H1 (cell line): ENCODE measurements at regions not wholly inside any gene's neighbourhood (a gene's known extent, or its start where the extent isn't known, plus 50 kb on each side); places are given as distances from the start of the nearest gene placed in this dataset.

ENCODE experiments used
- CTCF ChIA-PET: fragments of 300-600 bp; sonication (Branson Sonifier 250); formaldehyde crosslinking; loops from one replicate; lab custom pipeline; 2021; ENCODE audit not compliant: partially characterized antibody; lab: Charles Lee
- POLR2A ChIA-PET: fragments of 300-600 bp; sonication (Branson Sonifier 250); formaldehyde crosslinking; loops from one replicate; lab custom pipeline; 2021; ENCODE audit warnings: inconsistent platforms; ENCODE audit not compliant: partially characterized antibody; lab: Charles Lee
- DNase-seq, 2 experiments: peaks; one replicate each; pipeline versions ENCODE4 v3.0.0 to v3.0.0-alpha.2; 2010 to 2022; ENCODE audit warnings: low spot score in 2 of 2, low read depth in 1 of 2, mixed read lengths in 1 of 2
- FAIRE-seq: peaks from 2 replicates; lab custom pipeline; 2011; peaks lifted over from hg19 to GRCh38; lab: Jason Lieb, UNC
- H2AFZ ChIP-seq: 2 replicates; pipeline ENCODE4 v1.8.1; 2012; ENCODE audit warnings: low read length, inconsistent platforms
- H2AK5ac ChIP-seq: 2 replicates; pipeline ENCODE4 v1.6.1; 2013; ENCODE audit warnings: low read depth, low read length
- H2BK120ac ChIP-seq: replicated peaks from 2 replicates; pipeline ENCODE3; 2013; ENCODE audit warnings: low read depth, low read length, inconsistent platforms
- H2BK12ac ChIP-seq: 2 replicates; pipeline ENCODE4 v1.6.1; 2013; ENCODE audit warnings: low read depth, low read length
- H2BK15ac ChIP-seq: 2 replicates; pipeline ENCODE4 v1.6.1; 2013; ENCODE audit warnings: low read length
- H2BK20ac ChIP-seq: 2 replicates; pipeline ENCODE4 v1.6.1; 2013; ENCODE audit warnings: low read length
- H2BK5ac ChIP-seq: 2 replicates; pipeline ENCODE4 v1.6.1; 2013; ENCODE audit warnings: low read depth, low read length
- H3K14ac ChIP-seq: 2 replicates; pipeline ENCODE4 v1.6.1; 2013; ENCODE audit warnings: inconsistent platforms; ENCODE audit not compliant: insufficient read length
- H3K18ac ChIP-seq: 2 replicates; pipeline ENCODE4 v1.6.1; 2013; ENCODE audit warnings: low read length; ENCODE audit errors: extremely low read depth
- H3K23ac ChIP-seq: 2 replicates; pipeline ENCODE4 v1.6.1; 2013; ENCODE audit warnings: inconsistent platforms; ENCODE audit not compliant: insufficient read length
- H3K23me2 ChIP-seq: 2 replicates; pipeline ENCODE4 v1.6.1; 2013; ENCODE audit warnings: low read depth, low read length
- H3K27ac ChIP-seq: 2 replicates; pipeline ENCODE4 v1.6.1; 2011; ENCODE audit warnings: low read depth, low read length, inconsistent platforms
- H3K27me3 ChIP-seq, 4 experiments: replicated peaks in 1 of 4; 1 replicate in 1 of 4; 2 replicates in 3 of 4; pipeline versions ENCODE4 v1.6.1 to v1.8.1; 2011 to 2013; ENCODE audit warnings: low read length in 3 of 4, mild to moderate bottlenecking in 3 of 4, inconsistent platforms in 2 of 4, mixed read lengths in 2 of 4, moderate library complexity in 1 of 4; ENCODE audit not compliant: control insufficient read depth in 3 of 4, insufficient read depth in 3 of 4; ENCODE audit errors: extremely low read depth in 1 of 4
- H3K36me3 ChIP-seq, 4 experiments: 2 replicates each; pipeline versions ENCODE4 v1.6.1 to v1.8.1; 2011 to 2013; ENCODE audit warnings: mild to moderate bottlenecking in 4 of 4, low read length in 3 of 4, moderate library complexity in 2 of 4, control low read depth in 1 of 4, inconsistent platforms in 1 of 4; ENCODE audit not compliant: insufficient read depth in 4 of 4, control insufficient read depth in 2 of 4
- H3K4ac ChIP-seq: replicated peaks from 2 replicates; pipeline ENCODE3; 2013; ENCODE audit warnings: low read length, low read depth, mixed read lengths, inconsistent platforms; ENCODE audit not compliant: insufficient read length
- H3K4me1 ChIP-seq, 4 experiments: replicated peaks in 1 of 4; 1 replicate in 1 of 4; 2 replicates in 3 of 4; pipeline versions ENCODE4 v1.6.1 to v1.8.1; 2011 to 2013; ENCODE audit warnings: low read length in 3 of 4, inconsistent platforms in 2 of 4, mixed read lengths in 1 of 4; ENCODE audit not compliant: insufficient read depth in 4 of 4, control insufficient read depth in 3 of 4
- H3K4me2 ChIP-seq, 2 experiments: 2 replicates each; pipeline versions ENCODE4 v1.6.1 to v1.8.1; 2011 to 2013; ENCODE audit warnings: low read depth in 2 of 2, low read length in 2 of 2, control low read depth in 1 of 2, inconsistent platforms in 1 of 2, mild to moderate bottlenecking in 1 of 2; ENCODE audit not compliant: insufficient read depth in 1 of 2
- H3K4me3 ChIP-seq, 4 experiments: fragments of 200-600, 300-600 bp in 1 of 4; sonication (generic), shearing (Covaris generic), sonication (Bioruptor Twin) in 1 of 4; 2 replicates each; pipeline versions ENCODE4 v1.5.1 to v1.8.1; 2011 to 2016; ENCODE audit warnings: low read length in 4 of 4, low read depth in 3 of 4, control low read depth in 2 of 4, inconsistent platforms in 2 of 4, mild to moderate bottlenecking in 2 of 4, mixed read lengths in 1 of 4, moderate library complexity in 1 of 4; ENCODE audit not compliant: insufficient read depth in 2 of 4; ENCODE audit errors: extremely low read depth in 1 of 4
- H3K56ac ChIP-seq: replicated peaks from 2 replicates; pipeline ENCODE3; 2013; ENCODE audit warnings: low read depth, mild to moderate bottlenecking, mixed read lengths, low read length, inconsistent platforms; ENCODE audit not compliant: insufficient read length
- H3K79me1 ChIP-seq: 2 replicates; pipeline ENCODE4 v1.6.1; 2013; ENCODE audit warnings: low read depth, low read length, control low read depth
- H3K79me2 ChIP-seq, 2 experiments: 2 replicates each; pipeline versions ENCODE4 v1.6.1 to v1.8.1; 2012 to 2013; ENCODE audit warnings: low read length in 2 of 2, mild to moderate bottlenecking in 2 of 2, inconsistent platforms in 1 of 2; ENCODE audit not compliant: insufficient read depth in 2 of 2, control insufficient read depth in 1 of 2
- H3K9ac ChIP-seq, 4 experiments: replicated peaks in 1 of 4; 1 replicate in 1 of 4; 2 replicates in 3 of 4; pipeline versions ENCODE4 v1.6.1 to v1.8.1; 2011 to 2013; ENCODE audit warnings: low read depth in 3 of 4, low read length in 3 of 4, control low read depth in 2 of 4, mild to moderate bottlenecking in 2 of 4, moderate library complexity in 2 of 4, inconsistent platforms in 1 of 4; ENCODE audit errors: extremely low read depth in 1 of 4
- H3K9me3 ChIP-seq, 2 experiments: 2 replicates each; pipeline versions ENCODE4 v1.6.1 to v1.8.1; 2012 to 2013; ENCODE audit warnings: mild to moderate bottlenecking in 2 of 2, moderate library complexity in 2 of 2, control low read depth in 1 of 2, inconsistent platforms in 1 of 2, low read depth in 1 of 2, low read length in 1 of 2, mixed read lengths in 1 of 2; ENCODE audit not compliant: insufficient read depth in 2 of 2
- H4K20me1 ChIP-seq, 2 experiments: replicated peaks in 1 of 2; 2 replicates each; pipeline versions ENCODE3 to v1.8.1; 2011 to 2013; ENCODE audit warnings: inconsistent platforms in 2 of 2, low read length in 2 of 2, mild to moderate bottlenecking in 1 of 2; ENCODE audit not compliant: insufficient read depth in 2 of 2, control insufficient read depth in 1 of 2
- H4K5ac ChIP-seq: 2 replicates; pipeline ENCODE4 v1.6.1; 2013; ENCODE audit warnings: low read length, low read depth, mixed read lengths, inconsistent platforms; ENCODE audit not compliant: insufficient read length
- H4K8ac ChIP-seq: 2 replicates; pipeline ENCODE4 v1.8.0; 2013; ENCODE audit warnings: mild to moderate bottlenecking, moderate library complexity, low read length, inconsistent platforms; ENCODE audit not compliant: insufficient read depth; ENCODE audit errors: extremely low read depth
- H4K91ac ChIP-seq: replicated peaks from 2 replicates; pipeline ENCODE3; 2013; ENCODE audit warnings: low read length, mixed read lengths, inconsistent platforms; ENCODE audit not compliant: insufficient read length
- CTBP2 ChIP-seq: IDR thresholded peaks from 2 replicates; pipeline ENCODE4 v1.7.0; 2011; ENCODE audit warnings: borderline replicate concordance, mild to moderate bottlenecking, moderate library complexity, mixed read lengths, low read length; ENCODE audit not compliant: insufficient read depth, insufficient read length
- EZH2 ChIP-seq: fragments of 200-600 bp; sonication (generic); IDR thresholded peaks from 2 replicates; pipeline ENCODE4 v1.7.1; 2012; ENCODE audit warnings: low read depth, mild to moderate bottlenecking, moderate library complexity, low read length, inconsistent platforms; ENCODE audit not compliant: severe bottlenecking
- NANOG ChIP-seq: IDR thresholded peaks from 2 replicates; pipeline ENCODE4 v1.6.1; 2011; ENCODE audit warnings: low read length, low read depth, mild to moderate bottlenecking, inconsistent platforms; ENCODE audit not compliant: insufficient read depth, poor library complexity, severe bottlenecking
- PHF8 ChIP-seq: fragments of 200-600 bp; sonication (generic); conservative IDR thresholded peaks from 2 replicates; pipeline ENCODE4 v1.7.1; 2012; ENCODE audit warnings: low read depth, mild to moderate bottlenecking, inconsistent platforms, low read length, moderate library complexity
- SIRT6 ChIP-seq: IDR thresholded peaks from one replicate; pipeline ENCODE4 v1.7.1; 2012; ENCODE audit warnings: low read length, inconsistent platforms
- WGBS, 2 experiments: shearing (Covaris generic) in 1 of 2; methylation state at CpG; one replicate each; pipeline versions ENCODE4 v1.1.6 to v1.1.7; 2013 to 2015; ENCODE audit warnings: low lambda C conversion rate in 2 of 2, mixed read lengths in 2 of 2, inconsistent platforms in 1 of 2, low coverage in 1 of 2, missing lambda C conversion rate in 1 of 2; ENCODE audit not compliant: insufficient replicate concordance in 2 of 2, insufficient coverage in 1 of 2, insufficient read length in 1 of 2; ENCODE audit errors: extremely low coverage in 1 of 2, missing lambda C conversion rate in 1 of 2; 5-methylcytosine and 5-hydroxymethylcytosine counted together

GRCh38 chr13:47726394-47726793 lies 274.7 kb downstream of the SUCLA2 start:
- Histone ChIP-seq H3K9me3 (no peaks in the 10 kb centered on the region), H2BK20ac (no peak overlapping the region), H3K56ac (no peak overlapping the region), H3K4me3 (no peak overlapping the region), H2AFZ (no peak overlapping the region), H3K23ac (no peak overlapping the region), H3K4me2 (no peak overlapping the region), H4K91ac (no peak overlapping the region), H2BK120ac (no peak overlapping the region), H2BK5ac (no peak overlapping the region), H3K9ac (no peak overlapping the region), H4K8ac (no peak overlapping the region), H3K4me1 (no peaks in the 10 kb centered on the region), H3K79me2 (no peaks in the 10 kb centered on the region), H3K36me3 (no peaks in the 10 kb centered on the region), H2AK5ac (no peak overlapping the region), H2BK15ac (no peak overlapping the region), H2BK12ac (no peak overlapping the region), H3K14ac (no peak overlapping the region), H4K20me1 (no peaks in the 10 kb centered on the region), H3K18ac (no peak overlapping the region), H3K79me1 (no peaks in the 10 kb centered on the region), H3K4ac (no peak overlapping the region), H3K27ac (no peak overlapping the region), H3K27me3 (no peaks in the 10 kb centered on the region), H3K23me2 (no peaks in the 10 kb centered on the region), H4K5ac (no peak overlapping the region)
- TF ChIP-seq SIRT6 (no peak), PHF8 (no peak), NANOG (no peak), EZH2 (no peak), CTBP2 (no peak)
- CTCF ChIA-PET, result no interaction called here
- WGBS, 2 experiments, result 90% methylated on average over 5 of the region's 5 CpGs; no CpG with 5 or more reads in 1 of the 2 experiments
- POLR2A ChIA-PET, result no interaction called here
- FAIRE-seq (no peak), DNase-seq (no peak)
